ENCODE measurements at regions not wholly inside any gene's neighbourhood (a gene's known extent, or its start where the extent isn't known, plus 50 kb on each side); places are given as distances from the start of the nearest gene placed in this dataset.

DNA sequence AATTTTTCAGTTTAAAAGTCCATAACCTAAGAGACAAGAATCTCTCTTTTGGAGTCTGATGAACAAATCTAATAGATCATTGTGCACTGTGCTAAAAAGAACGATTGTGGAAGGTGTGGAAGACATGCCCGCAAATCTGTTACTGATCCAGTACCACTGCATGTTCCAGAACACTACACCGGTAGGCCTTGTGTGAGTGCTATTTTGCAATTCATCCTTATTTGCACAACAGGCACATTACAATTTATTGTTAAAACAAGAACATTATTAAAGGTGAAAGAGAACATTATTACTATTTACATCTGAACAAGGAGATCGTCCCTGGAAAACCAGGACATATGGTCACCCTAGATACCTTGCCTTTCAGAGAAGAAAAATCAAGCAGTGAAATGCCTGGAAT lies 205.7 kb upstream of the NECTIN3 start:
- Histone ChIP-seq H3K4me3 (no peak overlapping the region), H3K27ac (no peak overlapping the region), H3K9me3 (no peaks in the 10 kb centered on the region), H3K36me3 (no peaks in the 10 kb centered on the region), H3K4me1 (no peaks in the 10 kb centered on the region), H3K27me3 (no peaks in the 10 kb centered on the region)
- intact Hi-C loops (cut with DNase I; ENCODE audit: low total_unique reads): no loop called here
- no peak for TF ChIP-seq POLR2A (IDR thresholded peaks at IDR 0.05)
- TF ChIP-seq, protein P1, sequence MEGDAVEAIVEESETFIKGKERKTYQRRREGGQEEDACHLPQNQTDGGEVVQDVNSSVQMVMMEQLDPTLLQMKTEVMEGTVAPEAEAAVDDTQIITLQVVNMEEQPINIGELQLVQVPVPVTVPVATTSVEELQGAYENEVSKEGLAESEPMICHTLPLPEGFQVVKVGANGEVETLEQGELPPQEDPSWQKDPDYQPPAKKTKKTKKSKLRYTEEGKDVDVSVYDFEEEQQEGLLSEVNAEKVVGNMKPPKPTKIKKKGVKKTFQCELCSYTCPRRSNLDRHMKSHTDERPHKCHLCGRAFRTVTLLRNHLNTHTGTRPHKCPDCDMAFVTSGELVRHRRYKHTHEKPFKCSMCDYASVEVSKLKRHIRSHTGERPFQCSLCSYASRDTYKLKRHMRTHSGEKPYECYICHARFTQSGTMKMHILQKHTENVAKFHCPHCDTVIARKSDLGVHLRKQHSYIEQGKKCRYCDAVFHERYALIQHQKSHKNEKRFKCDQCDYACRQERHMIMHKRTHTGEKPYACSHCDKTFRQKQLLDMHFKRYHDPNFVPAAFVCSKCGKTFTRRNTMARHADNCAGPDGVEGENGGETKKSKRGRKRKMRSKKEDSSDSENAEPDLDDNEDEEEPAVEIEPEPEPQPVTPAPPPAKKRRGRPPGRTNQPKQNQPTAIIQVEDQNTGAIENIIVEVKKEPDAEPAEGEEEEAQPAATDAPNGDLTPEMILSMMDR (IDR thresholded peaks at IDR 0.05): no peak
- DNase-seq: no peak

DNA sequence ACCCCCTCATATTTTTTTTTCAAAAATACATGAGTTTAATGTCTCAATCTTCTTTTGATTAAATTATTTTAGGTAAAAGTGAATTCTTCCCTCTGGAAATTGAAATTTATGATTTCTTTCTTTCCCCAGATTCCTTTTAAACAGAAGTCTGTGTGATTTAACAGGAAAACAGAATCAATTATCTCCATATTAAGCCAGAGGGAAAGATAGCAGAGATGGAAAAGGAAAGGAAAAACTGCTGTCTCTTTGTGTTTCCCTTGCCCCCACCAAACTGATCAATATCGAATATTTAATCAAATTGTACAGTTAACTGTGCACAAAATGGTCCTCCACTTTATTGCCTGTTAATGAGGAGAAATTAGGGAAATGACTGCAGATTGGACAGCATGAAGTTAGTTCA lies 203.5 kb upstream of the NECTIN3 start:
- intact Hi-C loops (cut with DNase I; ENCODE audit: low total_unique reads): no loop called here
- TF ChIP-seq POLR2A (IDR thresholded peaks at IDR 0.05): no peak
- TF ChIP-seq, protein P1 (IDR thresholded peaks at IDR 0.05): no peak
- H3K27ac ChIP-seq: no peak overlapping the region
- no peaks in the 10 kb centered on the region for H3K9me3 ChIP-seq
- H3K36me3 ChIP-seq: no peaks in the 10 kb centered on the region
- DNase-seq: no peak
- no peaks in the 10 kb centered on the region for H3K27me3 ChIP-seq
- H3K4me3 ChIP-seq: no peak overlapping the region
- H3K4me1 ChIP-seq: no peaks in the 10 kb centered on the region

DNA sequence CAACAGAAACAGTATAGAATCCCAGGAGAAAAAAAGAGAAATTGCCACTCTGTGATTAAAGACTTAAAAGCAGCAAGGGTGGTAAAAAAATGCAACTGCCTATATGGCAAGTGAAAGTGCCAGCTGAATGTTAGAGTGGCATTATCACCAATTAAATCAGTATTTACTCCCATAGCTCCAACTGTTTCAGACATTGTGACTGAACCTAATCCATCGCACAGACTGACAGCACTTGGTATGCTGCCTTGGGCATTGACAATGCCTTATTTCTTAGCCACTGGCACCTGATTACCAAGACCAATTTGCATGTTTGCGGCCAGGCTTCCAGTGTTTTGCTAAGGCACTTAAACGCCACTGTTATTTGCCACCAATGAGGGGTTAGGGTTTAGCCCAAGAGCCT lies 201.9 kb upstream of the NECTIN3 start:
- no peaks in the 10 kb centered on the region for H3K36me3 ChIP-seq
- no peak for TF ChIP-seq POLR2A (IDR thresholded peaks at IDR 0.05)
- TF ChIP-seq, protein P1 (IDR thresholded peaks at IDR 0.05): no peak
- no peaks in the 10 kb centered on the region for H3K4me1 ChIP-seq
- intact Hi-C loops (cut with DNase I; ENCODE audit: low total_unique reads): no loop called here
- H3K9me3 ChIP-seq: no peaks in the 10 kb centered on the region
- no peaks in the 10 kb centered on the region for H3K27me3 ChIP-seq
- no peak overlapping the region for H3K4me3 ChIP-seq
- no peak overlapping the region for H3K27ac ChIP-seq
- no peak for DNase-seq

DNA sequence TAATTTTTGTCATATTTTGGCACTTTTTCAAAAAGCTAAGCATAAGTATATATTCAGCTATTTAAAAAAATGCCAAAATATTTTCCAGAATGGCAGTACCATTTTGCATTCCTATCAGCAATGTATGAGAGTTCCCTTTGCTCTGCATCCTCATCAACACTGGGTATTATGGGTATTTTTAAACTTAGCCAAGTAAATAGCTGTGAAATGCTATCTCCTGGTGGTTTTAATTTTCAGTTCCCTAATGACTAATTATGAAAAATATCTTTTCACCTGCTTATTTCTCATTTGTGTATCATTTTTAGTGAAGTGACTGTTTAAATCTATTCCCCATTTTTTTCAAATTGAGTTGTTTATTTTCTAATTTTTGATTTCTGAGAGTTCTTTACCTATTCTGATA lies 199.7 kb upstream of the NECTIN3 start:
- no peak for DNase-seq
- Histone ChIP-seq H3K9me3 (no peaks in the 10 kb centered on the region), H3K36me3 (no peaks in the 10 kb centered on the region), H3K27ac (no peak overlapping the region), H3K27me3 (no peaks in the 10 kb centered on the region), H3K4me1 (no peaks in the 10 kb centered on the region), H3K4me3 (no peak overlapping the region)
- intact Hi-C loops (cut with DNase I; ENCODE audit: low total_unique reads): no loop called here
- TF ChIP-seq POLR2A (IDR thresholded peaks at IDR 0.05): no peak
- TF ChIP-seq, protein P1 (IDR thresholded peaks at IDR 0.05): no peak

DNA sequence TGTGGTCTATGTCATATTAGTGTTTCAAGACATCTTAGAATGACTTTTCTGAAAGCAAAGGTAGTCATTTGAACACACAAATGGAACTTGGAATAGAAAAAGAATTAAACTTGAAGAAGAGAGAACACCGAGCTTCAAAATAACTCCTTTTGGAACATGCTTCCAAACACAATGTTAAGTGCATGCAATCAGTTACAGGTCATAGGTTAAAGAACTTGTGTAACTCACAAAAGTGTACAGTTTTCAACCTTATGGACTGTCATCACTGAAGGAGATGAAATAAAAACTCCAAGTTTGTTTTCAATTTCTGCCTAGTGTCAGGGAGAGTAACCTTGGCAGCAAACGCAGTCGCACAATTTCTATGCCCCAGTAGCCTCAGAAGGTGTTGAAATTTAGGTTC lies 192.9 kb upstream of the NECTIN3 start:
- Histone ChIP-seq H3K27me3 (no peaks in the 10 kb centered on the region), H3K4me3 (no peak overlapping the region), H3K4me1 (no peaks in the 10 kb centered on the region), H3K36me3 (no peaks in the 10 kb centered on the region), H3K27ac (no peak overlapping the region), H3K9me3 (no peaks in the 10 kb centered on the region)
- intact Hi-C loops (cut with DNase I; ENCODE audit: low total_unique reads): no loop called here
- TF ChIP-seq POLR2A (IDR thresholded peaks at IDR 0.05): no peak
- TF ChIP-seq, protein P1 (IDR thresholded peaks at IDR 0.05): no peak
- no peak for DNase-seq

All from uterus (tissue), 3 donors.